Nucleus accumbens (tissue), 56 donors: ENCODE measurements at regions not wholly inside any gene's neighbourhood (a gene's known extent, or its start where the extent isn't known, plus 50 kb on each side); places are given as distances from the start of the nearest gene placed in this dataset.
"Not testable (repeated sequence)": the region's sequence is repeated elsewhere in the genome, so short reads cannot be mapped to it uniquely, and the experiment has no call there.

Source experiments
- DNase-seq, 56 donors: peaks; one replicate each; lab custom pipeline; 2025; lab: John Stamatoyannopoulos, UW

GRCh38 chr5:12675959-12676358 is 771.7 kb upstream of the CTNND2 start:
- no peak for DNase-seq

GRCh38 chr5:12672141-12672540 is 767.9 kb upstream of the CTNND2 start:
- DNase-seq: no peak

GRCh38 chr5:12669326-12669725 is 765.1 kb upstream of the CTNND2 start:
- no peak for DNase-seq

GRCh38 chr5:12668564-12668963 is 764.3 kb upstream of the CTNND2 start:
- no peak for DNase-seq

- not testable (repeated sequence) for DNase-seq
These were observed 763.6 kb upstream of the CTNND2 start for GRCh38 chr5:12667818-12668217.

GRCh38 chr5:12665772-12666171 is 761.5 kb upstream of the CTNND2 start:
- DNase-seq: not testable (repeated sequence)

- DNase-seq: no peak
These were observed 758.5 kb upstream of the CTNND2 start for GRCh38 chr5:12662545-12663314.

GRCh38 chr5:12661617-12662370 is 757.5 kb upstream of the CTNND2 start:
- no peak for DNase-seq

GRCh38 chr5:12660279-12661107 is 756.2 kb upstream of the CTNND2 start:
- not testable (repeated sequence) for DNase-seq

GRCh38 chr5:12659686-12660085 is 755.4 kb upstream of the CTNND2 start:
- no peak for DNase-seq

GRCh38 chr5:12658871-12659446 is 754.7 kb upstream of the CTNND2 start:
- no peak for DNase-seq

GRCh38 chr5:12657914-12658474 is 753.7 kb upstream of the CTNND2 start:
- DNase-seq: not testable (repeated sequence)

GRCh38 chr5:12655675-12656074 is 751.4 kb upstream of the CTNND2 start:
- no peak for DNase-seq

GRCh38 chr5:12652201-12652600 is 748.0 kb upstream of the CTNND2 start:
- DNase-seq: no peak

- DNase-seq: no peak
These were observed 744.3 kb upstream of the CTNND2 start for GRCh38 chr5:12648558-12648957.

- DNase-seq: no peak
These were observed 743.4 kb upstream of the CTNND2 start for GRCh38 chr5:12647613-12648012.

- no peak for DNase-seq
These were observed 741.3 kb upstream of the CTNND2 start for GRCh38 chr5:12645582-12645981.

GRCh38 chr5:12636209-12636608 is 732.0 kb upstream of the CTNND2 start:
- no peak for DNase-seq

GRCh38 chr5:12626556-12626955 is 722.3 kb upstream of the CTNND2 start:
- DNase-seq: no peak

GRCh38 chr5:12625667-12626263 is 721.5 kb upstream of the CTNND2 start:
- no peak for DNase-seq
